GM12874 (cell line): ENCODE measurements at regions not wholly inside any gene's neighbourhood (a gene's known extent, or its start where the extent isn't known, plus 50 kb on each side); places are given as distances from the start of the nearest gene placed in this dataset.

Experiments
- CTCF ChIP-seq: IDR thresholded peaks from 2 replicates; pipeline ENCODE4 v1.5.1; 2011; ENCODE audit warnings: low read depth, mild to moderate bottlenecking, control low read depth, low read length, moderate library complexity; ENCODE audit not compliant: insufficient read depth

GRCh38 chr6:106752641-106753040 lies 123.3 kb downstream of the QRSL1 start:
- TF ChIP-seq CTCF, result no peak

DNA sequence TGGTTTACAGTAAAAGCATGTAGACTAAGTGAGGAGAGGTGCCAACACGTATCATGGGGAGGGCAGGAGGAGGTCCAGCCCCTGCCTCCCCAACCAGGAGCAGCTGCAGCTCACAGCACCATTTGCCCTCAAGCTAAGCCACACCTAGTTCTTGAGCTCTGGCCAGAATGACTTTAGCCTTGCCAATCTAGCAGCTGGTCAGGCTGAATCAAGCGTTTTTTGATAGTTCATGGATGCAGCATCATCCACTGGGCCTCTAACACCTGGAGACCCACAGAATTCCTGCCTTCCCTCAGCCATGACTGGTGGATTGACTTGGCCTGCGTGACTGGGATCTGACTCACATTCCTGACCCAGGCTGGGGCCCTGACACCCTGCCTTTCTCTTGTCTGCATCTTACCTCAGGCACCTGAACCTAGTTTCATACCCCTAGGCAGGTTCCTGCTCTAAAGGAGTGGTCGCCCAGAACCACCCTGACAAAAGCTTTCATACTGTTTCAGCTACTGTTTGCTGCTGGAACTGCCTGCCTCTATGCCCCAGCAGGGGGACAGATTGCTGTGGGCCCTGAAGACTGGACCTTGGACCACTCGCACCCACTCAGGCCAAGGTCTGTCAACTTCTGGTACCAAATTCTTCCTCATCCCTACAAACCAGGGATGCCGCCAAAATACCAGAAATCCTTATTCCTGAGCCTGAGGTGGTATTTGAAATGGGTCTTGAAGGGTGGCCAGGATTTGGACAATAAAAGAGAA lies 122.3 kb downstream of the QRSL1 start:
- no peak for TF ChIP-seq CTCF

GRCh38 chr6:106750946-106751345 lies 121.6 kb downstream of the QRSL1 start:
- TF ChIP-seq CTCF, result no peak

DNA sequence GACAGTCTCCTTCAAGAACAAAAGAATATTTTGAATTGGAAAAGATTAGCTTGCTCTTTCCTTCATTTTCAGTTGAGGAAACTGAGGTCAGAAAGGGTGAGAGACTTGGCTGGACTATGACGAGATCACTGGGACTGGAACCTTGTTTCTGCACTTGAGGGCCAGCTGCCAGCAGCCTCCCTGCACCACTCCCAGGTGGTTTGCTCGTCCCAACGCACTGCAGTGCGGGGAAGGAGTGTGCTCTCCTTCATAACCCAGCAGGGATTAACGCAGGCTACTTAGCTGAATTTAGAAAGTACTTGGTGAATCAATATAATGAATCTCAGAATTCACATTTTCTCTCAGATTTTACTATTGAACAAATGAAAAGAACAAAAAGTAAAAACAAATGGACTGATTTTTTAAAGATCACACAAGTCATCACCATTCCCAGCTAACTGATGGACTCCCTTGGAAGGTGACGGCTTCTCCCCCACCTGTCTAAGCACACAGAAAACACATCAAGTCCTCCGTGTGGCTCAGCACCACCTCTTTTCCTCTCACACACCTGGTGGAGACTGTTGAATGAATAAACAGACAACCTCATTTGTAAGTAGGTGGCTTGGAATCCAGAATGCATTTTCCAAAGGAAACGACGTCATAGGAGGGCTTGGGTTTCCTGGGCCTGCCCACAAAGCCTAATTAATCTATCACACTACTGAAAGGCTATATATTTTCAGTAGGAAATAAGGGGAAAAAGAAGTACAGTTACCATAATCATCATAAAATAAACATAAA lies 121.0 kb downstream of the QRSL1 start:
- TF ChIP-seq CTCF, result no peak

DNA sequence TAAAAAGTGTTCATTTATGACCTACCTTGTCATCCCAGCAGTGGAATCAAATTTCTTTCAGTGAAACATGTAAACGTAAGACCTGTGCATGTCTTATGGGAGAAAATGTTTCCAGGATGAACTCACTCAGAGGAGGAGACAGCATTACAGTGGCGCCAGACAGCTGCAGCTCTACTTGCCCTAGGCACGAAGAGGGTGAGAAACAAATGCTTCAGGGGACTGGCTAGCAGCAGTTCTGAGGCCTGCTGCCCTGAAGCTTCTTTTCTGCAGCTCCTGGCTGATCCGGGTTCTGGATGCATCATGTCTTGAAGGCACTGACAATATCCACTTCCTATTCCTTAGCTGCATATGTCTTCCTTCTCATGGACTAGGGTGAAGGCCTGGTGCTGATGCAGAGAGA lies 120.2 kb downstream of the QRSL1 start:
- TF ChIP-seq CTCF, result no peak

DNA sequence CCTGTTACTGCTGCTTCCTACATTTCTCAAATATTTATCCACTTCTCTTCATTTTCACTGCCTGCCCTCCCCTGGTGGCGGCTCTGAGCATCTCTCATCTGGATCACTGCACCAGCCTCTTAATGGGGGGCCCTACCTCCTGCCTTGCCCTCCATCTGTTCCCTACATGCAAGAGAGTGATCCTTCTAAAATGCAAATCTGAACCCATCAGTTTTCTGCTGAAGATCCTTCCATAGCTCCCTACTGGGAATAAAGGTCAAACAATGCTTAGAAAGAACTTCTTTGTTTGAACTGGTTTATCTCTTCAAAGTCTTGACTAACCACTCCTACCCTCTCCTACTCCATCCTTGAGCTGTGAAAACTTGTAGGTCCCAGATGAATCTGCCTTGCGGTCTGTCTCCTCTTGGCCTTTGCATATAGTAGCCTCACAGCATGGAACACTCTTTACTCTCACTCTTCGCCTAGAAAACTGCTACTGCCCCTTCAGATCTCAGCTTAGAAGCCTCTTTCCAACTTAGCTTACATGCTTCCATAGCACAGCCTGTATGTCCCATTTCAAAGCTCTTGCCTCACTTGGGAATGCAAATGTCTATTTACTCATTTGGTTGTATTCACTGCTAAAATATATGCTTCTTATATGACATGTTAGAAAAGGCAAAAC lies 119.3 kb downstream of the QRSL1 start:
- TF ChIP-seq CTCF, result 0 out of 2 replicates have a peak, but pooled peaks have one; percentile 19

DNA sequence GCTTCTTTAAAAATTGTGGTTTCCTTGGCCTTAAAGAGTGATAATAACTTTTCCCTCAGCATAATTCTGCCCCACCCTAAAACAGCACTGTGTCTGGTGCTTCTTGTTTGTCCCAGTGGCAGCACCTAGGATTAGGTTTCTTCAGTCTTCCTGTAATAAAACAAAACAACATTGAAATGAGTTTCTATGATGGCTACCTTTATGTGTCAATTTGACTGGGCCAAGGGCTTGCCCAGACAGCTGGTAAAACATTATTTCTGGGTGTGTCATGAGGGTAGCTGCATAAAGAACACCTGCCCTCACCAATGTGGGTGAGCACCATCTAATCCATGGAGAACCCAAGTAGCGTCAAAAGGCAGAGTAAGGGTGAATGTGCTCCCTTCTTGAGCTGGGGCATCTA lies 117.8 kb downstream of the QRSL1 start:
- TF ChIP-seq CTCF, result no peak
